Smooth muscle cell (in vitro differentiated cells): ENCODE measurements at regions not wholly inside any gene's neighbourhood (a gene's known extent, or its start where the extent isn't known, plus 50 kb on each side); places are given as distances from the start of the nearest gene placed in this dataset.

Source experiments
- DNase-seq: peaks from one replicate; lab custom pipeline; 2025; ENCODE audit not compliant: unreplicated experiment; lab: John Stamatoyannopoulos, UW
- H2AFZ ChIP-seq: fragments of 200-600 bp; sonication (generic); 2 replicates; pipeline ENCODE4 v1.6.0; 2016; ENCODE audit warnings: antibody characterized with exemption, low read depth, mild to moderate bottlenecking
- H3F3A ChIP-seq: fragments of 200-600 bp; sonication (generic); 2 replicates; pipeline ENCODE4 v1.6.0; 2017; ENCODE audit warnings: antibody characterized with exemption, low read depth
- H3K27ac ChIP-seq: fragments of 200-600 bp; sonication (generic); 2 replicates; pipeline ENCODE4 v1.5.1; 2016; ENCODE audit warnings: low read depth, mild to moderate bottlenecking
- H3K27me3 ChIP-seq: fragments of 200-600 bp; sonication (generic); 2 replicates; pipeline ENCODE4 v1.6.1; 2016; ENCODE audit warnings: low read depth, mild to moderate bottlenecking
- H3K36me3 ChIP-seq: fragments of 200-600 bp; sonication (generic); 2 replicates; pipeline ENCODE4 v1.5.1; 2016; ENCODE audit warnings: low read depth
- H3K4me1 ChIP-seq: fragments of 200-600 bp; sonication (generic); 2 replicates; pipeline ENCODE4 v1.5.1; 2016; ENCODE audit warnings: low read depth
- H3K4me2 ChIP-seq: fragments of 200-600 bp; sonication (generic); 2 replicates; pipeline ENCODE4 v1.6.0; 2016; ENCODE audit warnings: mild to moderate bottlenecking
- H3K4me3 ChIP-seq: fragments of 200-600 bp; sonication (generic); 2 replicates; pipeline ENCODE4 v1.5.1; 2016; ENCODE audit warnings: mild to moderate bottlenecking
- H3K79me2 ChIP-seq: fragments of 200-600 bp; sonication (generic); 2 replicates; pipeline ENCODE4 v1.6.0; 2016; ENCODE audit warnings: low read depth, mild to moderate bottlenecking
- H3K9ac ChIP-seq: fragments of 200-600 bp; sonication (generic); 2 replicates; pipeline ENCODE4 v1.6.0; 2016; ENCODE audit warnings: low read depth
- H3K9me3 ChIP-seq: fragments of 200-600 bp; sonication (generic); replicated peaks from 2 replicates; pipeline ENCODE4 v1.5.1; 2016; ENCODE audit warnings: low read depth
- H4K20me1 ChIP-seq: fragments of 200-600 bp; sonication (generic); 2 replicates; pipeline ENCODE4 v1.6.0; 2016; ENCODE audit warnings: low read depth
- CTCF ChIP-seq: fragments of 200-600 bp; sonication (generic); IDR thresholded peaks from 2 replicates; pipeline ENCODE4 v1.5.1; 2017; ENCODE audit warnings: borderline replicate concordance, mild to moderate bottlenecking, antibody characterized with exemption; ENCODE audit not compliant: insufficient read depth, poor library complexity, severe bottlenecking
- WGBS: methylation state at CpG from one replicate; pipeline ENCODE4 v1.1.7; 2016; ENCODE audit warnings: low lambda C conversion rate; 5-methylcytosine and 5-hydroxymethylcytosine counted together

GRCh38 chr1:102296116-102296515 is 299.4 kb upstream of the OLFM3 start:
- Histone ChIP-seq H3K4me2 (no peak overlapping the region), H3K9me3 (no peaks in the 10 kb centered on the region), H3K4me3 (no peak overlapping the region), H3F3A (no peaks in the 10 kb centered on the region), H2AFZ (no peak overlapping the region), H3K36me3 (no peaks in the 10 kb centered on the region), H3K79me2 (no peaks in the 10 kb centered on the region), H4K20me1 (no peaks in the 10 kb centered on the region), H3K27ac (no peak overlapping the region), H3K9ac (no peak overlapping the region), H3K27me3 (no peaks in the 10 kb centered on the region), H3K4me1 (no peaks in the 10 kb centered on the region)
- 84% methylated on average over 3 of the region's 3 CpGs for WGBS
- no peak for TF ChIP-seq CTCF
- no peak for DNase-seq

DNA sequence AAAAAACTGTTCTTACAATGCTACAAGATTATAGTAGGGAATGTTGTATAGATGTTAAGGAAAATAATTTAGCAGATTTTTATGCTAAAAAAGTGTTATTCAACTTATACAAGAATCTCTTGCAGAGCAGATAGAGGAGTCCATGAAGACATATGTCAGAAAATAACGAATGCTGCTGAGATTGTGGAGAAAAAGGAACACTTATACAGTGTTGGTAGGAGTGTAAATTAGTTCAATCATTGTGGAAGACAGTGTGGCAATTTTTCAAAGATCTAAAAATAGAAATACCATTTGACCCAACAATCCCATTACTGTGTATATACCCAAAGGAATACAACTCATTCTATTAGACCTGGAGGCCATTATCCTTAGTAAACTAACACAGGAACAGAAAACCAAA is 286.2 kb upstream of the OLFM3 start:
- H3K79me2 ChIP-seq, result no peaks in the 10 kb centered on the region
- no peaks in the 10 kb centered on the region for H3F3A ChIP-seq
- no peaks in the 10 kb centered on the region for H3K27me3 ChIP-seq
- H3K36me3 ChIP-seq, result no peaks in the 10 kb centered on the region
- no peak for TF ChIP-seq CTCF
- H4K20me1 ChIP-seq, result no peaks in the 10 kb centered on the region
- H3K4me2 ChIP-seq, result no peak overlapping the region
- 79% methylated on average over 1 of the region's 1 CpG for WGBS
- no peak overlapping the region for H3K9ac ChIP-seq
- DNase-seq, result no peak
- H3K4me3 ChIP-seq, result no peak overlapping the region
- H3K27ac ChIP-seq, result no peak overlapping the region
- no peaks in the 10 kb centered on the region for H3K9me3 ChIP-seq
- H2AFZ ChIP-seq, result no peak overlapping the region
- H3K4me1 ChIP-seq, result no peaks in the 10 kb centered on the region

- no peak overlapping the region for H3K4me3 ChIP-seq
- no peak overlapping the region for H3K4me2 ChIP-seq
- H3K9me3 ChIP-seq, result no peaks in the 10 kb centered on the region
- no peak for DNase-seq
- no peak overlapping the region for H3K9ac ChIP-seq
- no peaks in the 10 kb centered on the region for H4K20me1 ChIP-seq
- H3K27ac ChIP-seq, result no peak overlapping the region
- no peak overlapping the region for H2AFZ ChIP-seq
- no peaks in the 10 kb centered on the region for H3K36me3 ChIP-seq
- H3K79me2 ChIP-seq, result no peaks in the 10 kb centered on the region
- H3F3A ChIP-seq, result no peaks in the 10 kb centered on the region
- no peaks in the 10 kb centered on the region for H3K4me1 ChIP-seq
- H3K27me3 ChIP-seq, result no peaks in the 10 kb centered on the region
- TF ChIP-seq CTCF, result no peak
These were observed 266.3 kb upstream of the OLFM3 start for GRCh38 chr1:102262994-102263393.

GRCh38 chr1:102252731-102253505 is 256.2 kb upstream of the OLFM3 start:
- H3F3A ChIP-seq, result no peaks in the 10 kb centered on the region
- H3K27me3 ChIP-seq, result no peaks in the 10 kb centered on the region
- H2AFZ ChIP-seq, result peak overlapping the region; percentile 81
- H4K20me1 ChIP-seq, result no peaks in the 10 kb centered on the region
- H3K9ac ChIP-seq, result no peak overlapping the region
- no peak for TF ChIP-seq CTCF
- H3K4me3 ChIP-seq, result no peak overlapping the region
- H3K9me3 ChIP-seq, result no peaks in the 10 kb centered on the region
- peak overlapping the region; percentile 39 for H3K27ac ChIP-seq
- no peaks in the 10 kb centered on the region for H3K36me3 ChIP-seq
- H3K4me1 ChIP-seq, result no peaks in the 10 kb centered on the region
- no peak overlapping the region for H3K4me2 ChIP-seq
- WGBS, result 35% methylated on average over 4 of the region's 4 CpGs
- no peak for DNase-seq
- no peaks in the 10 kb centered on the region for H3K79me2 ChIP-seq
